GM12891 (cell line): ENCODE measurements at regions not wholly inside any gene's neighbourhood (a gene's known extent, or its start where the extent isn't known, plus 50 kb on each side); places are given as distances from the start of the nearest gene placed in this dataset.

Experiments
- DNase-seq: peaks from one replicate; pipeline ENCODE4 v3.0.0; 2011; ENCODE audit warnings: low spot score; ENCODE audit not compliant: insufficient read length
- FAIRE-seq: peaks from 2 replicates; lab custom pipeline; 2011; peaks lifted over from hg19 to GRCh38; lab: Jason Lieb, UNC
- PAX5 ChIP-seq: IDR thresholded peaks from 2 replicates; pipeline ENCODE4 v1.6.1; 2011; ENCODE audit warnings: low read length, moderate library complexity, mild to moderate bottlenecking; ENCODE audit not compliant: insufficient read depth, severe bottlenecking
- POLR2A ChIP-seq: IDR thresholded peaks from 2 replicates; pipeline ENCODE4 v1.6.1; 2011; ENCODE audit warnings: low read depth, low read length, control low read depth
- POLR2AphosphoS5 ChIP-seq: IDR thresholded peaks from 2 replicates; pipeline ENCODE4 v1.6.1; 2011; ENCODE audit warnings: low read depth, low read length, control low read depth
- POU2F2 ChIP-seq: IDR thresholded peaks from 2 replicates; pipeline ENCODE4 v1.6.1; 2011; ENCODE audit warnings: low read depth, mild to moderate bottlenecking, control low read depth, low read length, moderate library complexity
- SPI1 ChIP-seq: IDR thresholded peaks from 2 replicates; pipeline ENCODE4 v1.6.1; 2011; ENCODE audit warnings: low read depth, low read length, control low read depth
- TAF1 ChIP-seq: IDR thresholded peaks from 2 replicates; pipeline ENCODE4 v1.6.1; 2011; ENCODE audit warnings: low read depth, low read length, control low read depth

DNA sequence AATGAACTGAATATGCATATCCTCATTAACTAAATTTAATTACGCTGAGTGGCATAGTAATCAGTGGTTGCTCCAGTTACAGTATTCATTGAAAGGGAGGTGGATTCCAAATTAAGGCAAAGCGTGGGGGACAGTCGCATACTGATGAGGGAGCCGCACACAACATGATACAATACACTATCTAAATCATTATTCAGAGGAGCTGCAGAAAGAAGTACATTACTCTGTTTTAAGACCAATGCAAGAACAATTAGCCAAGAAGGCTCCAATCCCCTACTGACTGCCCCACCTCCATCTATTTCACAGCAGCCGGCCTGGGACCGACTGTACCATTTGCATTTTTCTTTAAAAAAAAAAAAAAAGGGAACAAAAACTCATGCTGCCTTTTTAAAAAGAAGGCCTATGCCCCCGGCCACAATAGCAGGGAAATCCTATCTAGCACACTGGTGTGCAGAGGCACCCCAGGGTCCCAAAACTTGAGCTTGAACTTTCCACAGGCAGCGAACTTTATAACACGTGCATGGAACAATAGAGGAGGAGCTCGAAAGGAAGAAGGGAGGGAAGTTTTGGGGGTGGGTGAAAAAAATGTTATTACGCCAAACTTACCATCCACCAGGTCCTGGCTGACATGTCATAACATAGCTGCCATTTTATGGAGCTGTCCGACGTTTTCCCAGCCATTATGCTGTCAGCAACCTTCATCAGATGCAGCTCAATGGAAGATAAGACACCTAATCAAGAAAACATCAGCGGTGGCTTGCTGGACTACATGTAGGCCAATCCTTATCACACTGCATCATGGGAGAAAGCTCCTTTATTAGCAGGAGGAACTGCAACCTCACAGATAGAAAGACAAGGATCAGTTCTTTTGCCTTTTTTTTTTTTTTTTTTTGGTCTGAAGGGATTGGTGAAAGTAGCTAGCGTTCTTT, 161.6 kb downstream of the ZDHHC21 start:
- no peak for DNase-seq
- TF ChIP-seq POU2F2 (no peak), PAX5 (no peak), TAF1 (no peak), POLR2A (no peak), POLR2AphosphoS5 (no peak), SPI1 (no peak)
- FAIRE-seq = no peak

DNA sequence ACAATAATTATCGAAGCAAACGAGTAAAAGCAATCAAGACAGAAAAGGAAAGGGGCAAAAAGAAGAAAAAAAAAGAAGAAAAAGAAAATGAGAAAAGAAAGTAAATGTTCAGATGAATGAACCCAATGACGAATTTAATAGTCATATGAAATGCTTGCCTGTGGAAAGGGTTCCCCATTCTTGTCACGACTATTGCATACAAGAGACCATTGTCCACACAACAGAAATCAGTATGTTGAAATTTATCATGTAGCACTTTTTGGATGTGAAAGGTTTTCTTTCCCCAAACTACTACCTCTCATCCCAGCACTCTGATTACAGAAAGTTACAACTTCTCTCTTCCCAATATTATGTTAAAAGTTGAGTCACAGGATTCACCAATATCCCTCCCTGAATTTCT, 162.4 kb downstream of the ZDHHC21 start:
- DNase-seq (no peak), FAIRE-seq (no peak)
- TF ChIP-seq POU2F2 (no peak), SPI1 (no peak), POLR2A (no peak), TAF1 (no peak)

DNA sequence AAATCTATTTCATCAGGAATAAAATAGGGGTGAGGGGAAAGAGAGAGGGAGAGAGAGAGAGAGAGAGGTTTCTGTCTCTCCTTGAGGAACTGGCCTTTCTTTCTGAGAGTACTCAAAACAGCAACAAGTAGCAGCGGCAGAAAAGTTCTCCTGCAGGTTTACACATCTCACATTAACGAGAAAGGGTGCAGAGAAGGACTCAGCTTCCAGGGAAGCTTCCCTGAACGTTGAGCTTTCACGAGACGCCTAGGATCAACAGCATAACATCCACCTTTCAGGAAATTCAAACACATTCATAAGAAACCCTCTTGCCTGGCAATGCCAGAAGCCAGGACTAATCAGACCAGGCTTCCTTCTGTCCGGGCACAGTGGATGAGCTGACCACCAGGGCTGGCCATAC, 162.9 kb downstream of the ZDHHC21 start:
- DNase-seq (no peak), FAIRE-seq (peak; percentile 28)
- no peak for TF ChIP-seq SPI1
- TF ChIP-seq PAX5 = no peak
- no peak for TF ChIP-seq POLR2A
- no peak for TF ChIP-seq POU2F2
- no peak for TF ChIP-seq TAF1
- TF ChIP-seq POLR2AphosphoS5 = no peak

DNA sequence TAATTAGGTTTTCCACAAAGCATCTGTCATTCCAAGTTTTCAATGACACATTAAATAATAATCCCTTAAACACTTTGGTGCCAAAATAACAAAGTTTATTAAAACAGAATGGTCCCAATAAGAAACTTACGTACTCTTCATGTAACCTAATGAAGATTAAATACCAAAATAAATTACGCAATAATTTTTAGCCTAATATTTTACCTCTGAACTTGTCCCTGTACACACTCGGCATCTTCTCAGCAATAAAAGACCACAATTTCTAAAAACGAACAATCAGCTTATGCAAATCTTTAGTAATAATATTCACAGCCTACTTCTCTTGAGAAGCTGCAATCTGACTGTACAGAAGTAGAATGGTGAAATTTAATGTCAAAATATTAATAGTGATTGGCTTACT, 163.6 kb downstream of the ZDHHC21 start:
- FAIRE-seq (no peak), DNase-seq (no peak)
- no peak for TF ChIP-seq POLR2AphosphoS5
- no peak for TF ChIP-seq POU2F2
- no peak for TF ChIP-seq TAF1
- TF ChIP-seq SPI1 = no peak
- no peak for TF ChIP-seq PAX5
- no peak for TF ChIP-seq POLR2A

DNA sequence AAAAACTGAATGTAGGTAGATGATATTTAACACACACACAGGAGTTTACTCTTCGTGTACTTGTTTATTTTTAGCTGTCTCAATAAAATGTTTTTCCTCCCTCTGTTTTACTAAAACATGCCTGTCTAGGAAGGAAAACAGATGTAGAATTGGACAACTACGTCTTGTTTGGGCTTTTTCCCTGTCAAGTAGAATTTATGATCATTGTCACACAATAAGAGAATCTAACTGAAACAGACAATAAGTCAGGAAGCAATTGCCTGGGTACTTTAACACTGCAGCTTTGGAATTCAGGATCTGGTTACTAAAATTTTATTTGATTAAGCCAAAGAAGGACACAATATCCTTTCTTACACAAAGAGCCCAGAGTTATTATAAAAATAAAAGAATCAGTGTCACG, 164.2 kb downstream of the ZDHHC21 start:
- FAIRE-seq = no peak
- no peak for TF ChIP-seq POLR2A
- no peak for DNase-seq

DNA sequence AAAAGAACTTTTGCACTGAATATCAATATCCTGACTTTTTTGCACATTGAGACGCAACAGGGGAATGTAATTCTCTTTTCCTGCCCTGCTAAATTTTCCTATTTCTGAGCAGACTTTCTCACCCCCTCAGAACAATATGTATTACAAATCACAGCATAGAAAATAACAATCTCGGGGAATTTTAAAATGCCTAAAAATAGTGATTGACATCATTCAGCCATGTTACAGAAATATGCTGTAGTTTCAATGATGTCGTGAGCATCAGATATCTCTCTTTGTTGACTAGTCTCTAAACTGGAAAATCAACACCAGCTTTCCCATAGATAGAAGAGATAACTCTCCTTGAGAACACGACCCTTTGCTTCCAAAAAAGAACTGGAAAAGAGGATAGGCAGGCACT, 166.7 kb downstream of the ZDHHC21 start:
- FAIRE-seq = no peak
- TF ChIP-seq SPI1 (no peak), POU2F2 (no peak), POLR2AphosphoS5 (no peak)
- no peak for DNase-seq

DNA sequence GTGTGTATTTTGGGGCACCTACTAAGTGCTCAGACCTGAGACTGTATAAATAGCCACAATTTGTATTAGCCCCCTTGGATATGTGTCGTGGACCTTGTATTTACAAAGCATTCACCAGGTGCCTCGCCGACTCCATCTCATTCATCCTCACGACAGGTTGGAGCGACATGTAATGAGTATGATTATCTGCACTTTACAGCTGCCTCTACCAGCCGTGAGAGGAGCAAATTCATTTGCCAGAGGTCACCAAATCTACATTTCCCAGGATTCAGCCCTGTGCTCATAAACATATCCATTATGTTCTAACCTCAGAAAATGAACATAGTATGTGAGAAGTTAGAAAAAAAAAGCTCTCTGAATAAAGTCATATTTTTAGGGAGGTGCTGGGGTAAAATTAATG, 167.4 kb downstream of the ZDHHC21 start:
- FAIRE-seq (no peak), DNase-seq (no peak)
- no peak for TF ChIP-seq POLR2AphosphoS5
- TF ChIP-seq POLR2A = no peak
- TF ChIP-seq PAX5 = no peak
- TF ChIP-seq TAF1 = no peak
- no peak for TF ChIP-seq POU2F2
- no peak for TF ChIP-seq SPI1

DNA sequence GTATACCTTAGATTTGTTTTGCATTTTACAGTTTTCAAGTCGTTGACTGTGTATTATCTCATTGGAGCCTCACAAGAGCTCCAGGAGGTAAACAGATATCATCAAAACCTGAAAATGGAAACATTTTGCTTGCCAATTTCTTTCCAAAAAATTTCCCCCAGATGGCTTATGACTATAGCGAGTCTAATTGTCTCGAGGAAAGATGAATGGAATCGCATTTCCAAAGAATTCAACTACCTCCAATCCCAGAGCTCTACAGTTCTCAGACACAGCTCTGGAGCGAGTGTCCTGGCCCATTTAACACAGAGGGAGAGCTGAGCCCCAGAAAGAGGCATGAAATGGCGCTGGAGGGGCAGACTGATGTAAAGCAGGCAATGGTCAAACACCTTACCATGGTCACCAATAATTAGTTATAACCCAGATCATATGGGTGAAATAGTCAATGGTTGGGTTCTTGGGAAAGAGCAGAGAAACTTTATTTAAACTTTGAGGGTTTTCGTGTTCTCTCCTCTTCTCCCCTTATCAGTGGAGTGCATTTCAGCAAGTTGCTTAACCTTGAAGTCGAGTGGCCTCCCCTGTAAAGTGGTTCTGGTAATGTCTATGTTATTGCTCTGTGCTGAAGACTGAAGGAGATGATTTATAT, 168.2 kb downstream of the ZDHHC21 start:
- DNase-seq = no peak
- no peak for FAIRE-seq
- TF ChIP-seq POLR2AphosphoS5 (no peak), TAF1 (no peak), PAX5 (no peak), POLR2A (no peak), SPI1 (no peak), POU2F2 (no peak)

DNA sequence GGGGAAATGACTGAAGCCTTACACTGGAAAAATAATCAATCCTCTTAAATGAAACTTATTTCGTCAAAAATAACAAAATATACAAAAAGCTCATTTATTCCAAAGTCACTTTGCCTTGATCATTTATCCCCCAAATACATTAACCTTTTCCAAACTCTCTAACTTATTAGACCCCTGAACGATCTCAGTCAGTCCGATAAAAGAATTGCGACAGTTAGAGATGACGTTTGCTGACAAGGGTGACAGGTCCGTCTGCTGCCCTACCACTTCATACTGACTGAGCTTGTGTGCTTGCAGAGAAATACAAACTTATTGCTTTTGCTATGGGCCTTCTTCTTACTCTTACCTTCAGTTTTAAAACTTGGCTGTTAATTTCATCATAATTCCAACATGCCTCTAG, 169.7 kb downstream of the ZDHHC21 start:
- TF ChIP-seq POLR2AphosphoS5 (no peak), PAX5 (no peak), SPI1 (no peak), POLR2A (no peak), TAF1 (no peak), POU2F2 (no peak)
- FAIRE-seq (no peak), DNase-seq (no peak)

DNA sequence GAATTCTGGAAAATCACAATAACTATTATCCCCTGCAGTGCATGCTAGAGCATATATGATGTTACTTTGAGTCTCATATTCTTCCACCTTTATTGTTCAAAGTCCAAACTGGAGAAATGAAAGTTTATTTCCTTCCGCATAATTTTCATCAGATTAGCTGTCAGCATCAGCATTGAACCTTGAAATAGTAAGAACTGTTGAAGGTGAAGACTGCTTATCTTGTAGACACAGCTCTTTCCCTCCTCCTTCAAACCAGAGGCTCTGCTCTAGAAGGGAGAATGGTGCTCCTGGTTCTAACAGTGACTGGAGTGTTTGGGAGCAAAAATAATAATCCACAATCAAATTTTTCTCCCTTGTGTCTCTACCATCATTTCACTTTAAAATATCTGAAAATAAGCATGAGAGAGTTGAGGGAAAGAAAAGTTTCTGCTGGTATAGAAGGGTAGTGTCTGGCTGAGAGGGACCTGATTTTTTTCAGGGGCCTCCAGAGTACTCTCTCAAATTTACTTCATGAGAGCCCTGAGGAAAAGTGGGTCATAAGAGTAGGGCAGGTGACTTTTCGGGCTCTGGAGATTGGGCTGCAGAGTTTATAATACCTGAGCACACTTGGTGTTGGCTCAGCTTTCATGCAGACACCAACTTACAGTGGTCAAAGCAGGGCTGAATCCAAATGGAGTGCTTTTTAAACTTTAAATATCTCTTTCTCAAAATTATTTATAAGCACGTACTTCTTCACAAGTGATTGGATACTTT, 170.4 kb downstream of the ZDHHC21 start:
- TF ChIP-seq PAX5 (no peak), POU2F2 (no peak), TAF1 (no peak), SPI1 (no peak)
- FAIRE-seq = no peak
- DNase-seq = no peak

DNA sequence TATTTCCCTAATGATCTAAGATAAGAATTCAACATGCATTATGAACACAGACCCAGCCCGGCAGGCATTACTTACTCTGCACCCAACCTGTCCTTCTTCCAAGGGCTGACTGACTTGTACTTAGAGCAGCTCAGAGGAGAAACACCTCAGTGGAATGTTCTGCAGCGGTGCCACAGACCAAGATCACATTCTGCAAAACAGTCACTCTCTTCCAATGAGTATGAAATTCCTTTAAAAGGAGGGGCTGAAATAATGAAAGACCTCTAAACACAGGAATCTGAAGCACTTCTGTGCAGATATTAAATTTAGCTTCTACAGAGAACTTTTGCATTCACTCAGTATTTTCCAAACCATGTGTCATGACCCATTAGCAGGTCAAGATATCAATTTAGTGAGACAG, 172.9 kb downstream of the ZDHHC21 start:
- TF ChIP-seq POLR2A (no peak), SPI1 (no peak), POU2F2 (no peak), POLR2AphosphoS5 (no peak)
- DNase-seq (no peak), FAIRE-seq (no peak)
